K562 (cell line): ENCODE measurements at regions not wholly inside any gene's neighbourhood (a gene's known extent, or its start where the extent isn't known, plus 50 kb on each side); places are given as distances from the start of the nearest gene placed in this dataset.

ENCODE experiments used
- CAMTA2 ChIP-seq: fragments of 250-450 bp; sonication (Bioruptor Pico); conservative IDR thresholded peaks from 2 replicates; pipeline ENCODE4 v1.5.1; 2022
- EZH2 ChIP-seq: IDR thresholded peaks from 2 replicates; pipeline ENCODE4 v1.6.1; 2012; ENCODE audit warnings: low read depth, mild to moderate bottlenecking, inconsistent platforms, low read length, borderline replicate concordance
- FOS ChIP-seq: IDR thresholded peaks from 3 replicates; pipeline ENCODE4 v1.6.1; 2011; ENCODE audit not compliant: insufficient read length; ENCODE audit errors: extremely low read depth
- FOXK1 ChIP-seq: sonication (generic); formaldehyde crosslinking; IDR thresholded peaks from 2 replicates; pipeline ENCODE4 v1.8.0; 2022; ENCODE audit warnings: missing genetic modification reagents, mild to moderate bottlenecking, borderline replicate concordance
- JUN ChIP-seq, 2 experiments: sonication (generic) in 1 of 2; formaldehyde crosslinking in 1 of 2; IDR thresholded peaks; 2 replicates each; pipeline versions ENCODE4 v1.6.1 to v1.8.0; 2012 to 2022; ENCODE audit warnings: borderline replicate concordance in 2 of 2, mild to moderate bottlenecking in 2 of 2, improper control_type of control experiment in 1 of 2, low read depth in 1 of 2, low read length in 1 of 2, missing genetic modification reagents in 1 of 2
- MAFK ChIP-seq: IDR thresholded peaks from 2 replicates; pipeline ENCODE4 v1.6.1; 2011; ENCODE audit warnings: low read length, improper control_type of control experiment
- RCOR1 ChIP-seq, 2 experiments: IDR thresholded peaks; 2 replicates each; pipeline ENCODE4 v1.6.1; 2012; ENCODE audit warnings: low read depth in 2 of 2, low read length in 2 of 2, borderline replicate concordance in 1 of 2, improper control_type of control experiment in 1 of 2
- TF ChIP-seq, protein P1 (sequence below), 3 experiments: IDR thresholded peaks in 2 of 3; conservative IDR thresholded peaks in 1 of 3; 2 replicates each; pipeline ENCODE4 v1.5.1; 2011 to 2012; ENCODE audit warnings: low read length in 3 of 3, mild to moderate bottlenecking in 3 of 3, control low read depth in 2 of 3, improper control_type of control experiment in 1 of 3, inconsistent platforms in 1 of 3, low read depth in 1 of 3, mixed read lengths in 1 of 3, moderate library complexity in 1 of 3; ENCODE audit not compliant: insufficient read depth in 2 of 3
- TF ChIP-seq, protein P2 (sequence below): sonication (generic); formaldehyde crosslinking; IDR thresholded peaks from 2 replicates; pipeline ENCODE4 v1.8.1; 2022; ENCODE audit warnings: missing genetic modification reagents

DNA sequence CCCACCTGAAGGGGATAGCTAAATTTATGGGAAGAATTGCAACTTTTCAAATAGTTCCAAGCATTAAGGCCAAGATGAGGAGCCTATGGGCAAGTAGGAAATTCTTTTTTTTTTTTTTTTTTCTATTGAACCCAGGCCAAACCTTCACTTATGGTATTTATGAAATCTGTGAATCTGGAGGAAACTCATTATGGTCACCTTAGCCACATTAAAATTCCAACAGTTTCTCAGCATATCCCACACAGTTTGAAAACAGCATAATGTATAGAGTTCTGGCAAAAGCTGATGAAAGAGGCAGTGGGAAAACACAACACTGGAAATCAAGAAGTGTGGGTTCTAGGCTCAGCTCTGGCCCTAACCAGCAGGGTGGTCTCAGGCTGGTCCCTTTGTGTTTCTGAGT, 236.9 kb downstream of the PTEN start:
- TF ChIP-seq FOS (no peak), MAFK (no peak), EZH2 (no peak), JUN (IDR thresholded peaks at IDR 0.05; ENCODE audit: borderline replicate concordance, low read depth, low read length) (no peak), JUN (CRISPR knock-in tag; IDR thresholded peaks at IDR 0.05; ENCODE audit: borderline replicate concordance) (no peak), FOXK1 (CRISPR knock-in tag) (no peak), CAMTA2 (CRISPR knock-in tag) (no peak), RCOR1 (IDR thresholded peaks at IDR 0.05; ENCODE audit: borderline replicate concordance in 1 of 2, low read depth in 2 of 2, low read length in 2 of 2) (no peak)
- TF ChIP-seq, protein P1, sequence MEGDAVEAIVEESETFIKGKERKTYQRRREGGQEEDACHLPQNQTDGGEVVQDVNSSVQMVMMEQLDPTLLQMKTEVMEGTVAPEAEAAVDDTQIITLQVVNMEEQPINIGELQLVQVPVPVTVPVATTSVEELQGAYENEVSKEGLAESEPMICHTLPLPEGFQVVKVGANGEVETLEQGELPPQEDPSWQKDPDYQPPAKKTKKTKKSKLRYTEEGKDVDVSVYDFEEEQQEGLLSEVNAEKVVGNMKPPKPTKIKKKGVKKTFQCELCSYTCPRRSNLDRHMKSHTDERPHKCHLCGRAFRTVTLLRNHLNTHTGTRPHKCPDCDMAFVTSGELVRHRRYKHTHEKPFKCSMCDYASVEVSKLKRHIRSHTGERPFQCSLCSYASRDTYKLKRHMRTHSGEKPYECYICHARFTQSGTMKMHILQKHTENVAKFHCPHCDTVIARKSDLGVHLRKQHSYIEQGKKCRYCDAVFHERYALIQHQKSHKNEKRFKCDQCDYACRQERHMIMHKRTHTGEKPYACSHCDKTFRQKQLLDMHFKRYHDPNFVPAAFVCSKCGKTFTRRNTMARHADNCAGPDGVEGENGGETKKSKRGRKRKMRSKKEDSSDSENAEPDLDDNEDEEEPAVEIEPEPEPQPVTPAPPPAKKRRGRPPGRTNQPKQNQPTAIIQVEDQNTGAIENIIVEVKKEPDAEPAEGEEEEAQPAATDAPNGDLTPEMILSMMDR (IDR thresholded peaks at IDR 0.05 in 2 of 3, conservative IDR thresholded peaks at IDR 0.05 in 1 of 3; ENCODE audit: insufficient read depth in 2 of 3, low read depth in 1 of 3, low read length in 3 of 3) = no peak
- TF ChIP-seq, protein P2, sequence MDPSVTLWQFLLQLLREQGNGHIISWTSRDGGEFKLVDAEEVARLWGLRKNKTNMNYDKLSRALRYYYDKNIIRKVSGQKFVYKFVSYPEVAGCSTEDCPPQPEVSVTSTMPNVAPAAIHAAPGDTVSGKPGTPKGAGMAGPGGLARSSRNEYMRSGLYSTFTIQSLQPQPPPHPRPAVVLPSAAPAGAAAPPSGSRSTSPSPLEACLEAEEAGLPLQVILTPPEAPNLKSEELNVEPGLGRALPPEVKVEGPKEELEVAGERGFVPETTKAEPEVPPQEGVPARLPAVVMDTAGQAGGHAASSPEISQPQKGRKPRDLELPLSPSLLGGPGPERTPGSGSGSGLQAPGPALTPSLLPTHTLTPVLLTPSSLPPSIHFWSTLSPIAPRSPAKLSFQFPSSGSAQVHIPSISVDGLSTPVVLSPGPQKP (CRISPR knock-in tag) = no peak
